Spleen (tissue), 7 donors: ENCODE measurements at regions not wholly inside any gene's neighbourhood (a gene's known extent, or its start where the extent isn't known, plus 50 kb on each side); places are given as distances from the start of the nearest gene placed in this dataset.

Source experiments
- POLR2A ChIP-seq, 3 donors: fragments of 450-650 bp; IDR thresholded peaks; one replicate each; pipeline ENCODE4 v1.5.1; 2017; ENCODE audit warnings: antibody characterized with exemption in 3 of 3, mild to moderate bottlenecking in 1 of 3
- POLR2AphosphoS5 ChIP-seq, 3 donors: sonication (generic); formaldehyde crosslinking; IDR thresholded peaks; one replicate each; pipeline ENCODE4 v1.5.1; 2017; ENCODE audit warnings: antibody characterized with exemption in 3 of 3
- TF ChIP-seq, protein P1 (sequence below), 11 experiments: fragments of 200-600 bp in 7 of 11; fragments of 450-650 bp in 4 of 11; sonication (generic) in 4 of 11; IDR thresholded peaks in 8 of 11; conservative IDR thresholded peaks in 3 of 11; 1 replicate in 7 of 11; 2 replicates in 4 of 11; pipeline versions ENCODE4 v1.4.0 to v1.8.0; 2016 to 2021; ENCODE audit warnings: antibody characterized with exemption in 11 of 11, inconsistent platforms in 4 of 11, mild to moderate bottlenecking in 1 of 11
- donor health status: DM: no; HTN: no; CAD: no; lungs with moderate emphysema.
- donor health status: DM: no; HTN: no; CAD: no.
- donor health status: DM: no; HTN: no; CAD: no.

- TF ChIP-seq POLR2A (IDR thresholded peaks at IDR 0.05) (no peak), POLR2AphosphoS5 (IDR thresholded peaks at IDR 0.05) (no peak)
- TF ChIP-seq, protein P1, sequence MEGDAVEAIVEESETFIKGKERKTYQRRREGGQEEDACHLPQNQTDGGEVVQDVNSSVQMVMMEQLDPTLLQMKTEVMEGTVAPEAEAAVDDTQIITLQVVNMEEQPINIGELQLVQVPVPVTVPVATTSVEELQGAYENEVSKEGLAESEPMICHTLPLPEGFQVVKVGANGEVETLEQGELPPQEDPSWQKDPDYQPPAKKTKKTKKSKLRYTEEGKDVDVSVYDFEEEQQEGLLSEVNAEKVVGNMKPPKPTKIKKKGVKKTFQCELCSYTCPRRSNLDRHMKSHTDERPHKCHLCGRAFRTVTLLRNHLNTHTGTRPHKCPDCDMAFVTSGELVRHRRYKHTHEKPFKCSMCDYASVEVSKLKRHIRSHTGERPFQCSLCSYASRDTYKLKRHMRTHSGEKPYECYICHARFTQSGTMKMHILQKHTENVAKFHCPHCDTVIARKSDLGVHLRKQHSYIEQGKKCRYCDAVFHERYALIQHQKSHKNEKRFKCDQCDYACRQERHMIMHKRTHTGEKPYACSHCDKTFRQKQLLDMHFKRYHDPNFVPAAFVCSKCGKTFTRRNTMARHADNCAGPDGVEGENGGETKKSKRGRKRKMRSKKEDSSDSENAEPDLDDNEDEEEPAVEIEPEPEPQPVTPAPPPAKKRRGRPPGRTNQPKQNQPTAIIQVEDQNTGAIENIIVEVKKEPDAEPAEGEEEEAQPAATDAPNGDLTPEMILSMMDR (IDR thresholded peaks at IDR 0.05 in 8 of 11, conservative IDR thresholded peaks at IDR 0.05 in 3 of 11): no peak
Observed at GRCh38 chr13:43981091-43981490, 101.4 kb downstream of the LACC1 start.
